ENCODE measurements at regions not wholly inside any gene's neighbourhood (a gene's known extent, or its start where the extent isn't known, plus 50 kb on each side); places are given as distances from the start of the nearest gene placed in this dataset.
"Not testable (repeated sequence)": the region's sequence is repeated elsewhere in the genome, so short reads cannot be mapped to it uniquely, and the experiment has no call there.

DNA sequence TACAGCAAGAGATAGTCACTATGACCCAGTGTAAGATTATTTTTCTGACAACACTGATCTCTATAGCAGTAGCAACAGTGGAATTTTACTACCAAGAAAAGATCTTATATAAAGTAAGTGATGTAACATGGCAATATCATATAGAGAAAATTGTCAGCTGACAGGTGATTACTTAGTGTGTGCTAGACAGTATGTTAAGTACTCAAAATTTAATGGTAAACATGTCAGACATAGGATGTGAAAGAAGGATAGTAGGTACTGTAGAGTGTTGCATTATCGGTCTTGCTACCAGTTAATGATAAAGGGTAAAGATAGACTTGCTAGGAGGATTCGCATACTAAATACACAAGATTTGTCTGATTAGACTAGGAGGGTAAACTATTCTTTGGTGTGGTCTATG, 247.4 kb downstream of the CYLC2 start:
- DNase-seq = no peak

DNA sequence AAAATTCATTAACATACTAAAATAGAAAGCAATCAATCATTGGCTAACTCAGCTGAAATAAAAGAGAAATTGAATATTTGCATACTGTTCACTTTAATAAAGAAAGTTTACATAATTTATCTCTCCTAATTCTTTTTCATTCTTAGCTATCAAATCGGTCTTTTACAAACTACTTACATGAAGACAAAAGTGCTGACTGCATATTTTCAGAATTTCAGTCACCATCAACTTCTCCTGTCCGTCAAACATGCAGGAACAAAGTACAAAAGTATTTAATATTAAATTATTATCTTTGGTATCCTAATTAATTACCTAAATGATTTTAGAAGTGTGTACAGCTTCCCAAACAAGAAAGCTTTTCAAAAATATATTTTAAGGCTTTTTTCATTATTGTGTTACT, 248.4 kb downstream of the CYLC2 start:
- no peak for DNase-seq

DNA sequence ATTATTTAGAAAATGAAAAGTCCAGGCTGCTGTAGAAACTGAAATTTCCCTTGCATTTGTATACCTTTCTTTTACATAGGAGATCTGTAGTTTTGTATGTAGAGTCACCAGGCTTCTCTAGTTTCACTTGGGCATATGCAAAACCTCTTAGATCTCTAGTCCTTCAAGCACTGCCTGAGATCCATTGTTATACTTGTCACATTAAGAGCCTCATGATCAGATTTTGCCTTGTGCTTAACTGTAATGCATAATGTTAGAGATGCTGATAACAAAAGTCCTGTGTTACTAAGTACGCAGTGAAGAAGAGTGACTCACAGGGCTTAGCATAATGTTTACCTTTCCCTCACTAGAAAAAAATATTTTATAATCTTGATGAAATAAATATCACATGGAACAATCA, 250.2 kb downstream of the CYLC2 start:
- DNase-seq = no peak

DNA sequence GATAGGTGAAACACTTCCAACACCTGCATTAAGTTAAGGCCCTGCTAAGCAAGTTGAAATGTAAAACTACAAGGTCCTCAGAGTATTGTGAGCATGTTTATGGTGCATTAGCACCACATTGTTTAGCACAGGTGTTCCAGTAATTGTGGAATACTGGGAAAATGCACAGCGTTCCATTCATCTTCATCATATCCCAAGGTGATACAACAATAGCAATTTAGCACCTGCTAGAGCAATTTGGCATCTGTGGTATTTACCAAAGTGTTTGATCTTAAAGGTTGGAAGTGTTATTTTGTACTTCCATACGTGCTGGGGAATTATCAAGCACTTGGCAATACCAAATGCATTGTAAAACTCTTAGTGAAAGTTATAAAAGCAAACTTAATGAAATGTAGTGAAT, 266.8 kb downstream of the CYLC2 start:
- no peak for DNase-seq

DNA sequence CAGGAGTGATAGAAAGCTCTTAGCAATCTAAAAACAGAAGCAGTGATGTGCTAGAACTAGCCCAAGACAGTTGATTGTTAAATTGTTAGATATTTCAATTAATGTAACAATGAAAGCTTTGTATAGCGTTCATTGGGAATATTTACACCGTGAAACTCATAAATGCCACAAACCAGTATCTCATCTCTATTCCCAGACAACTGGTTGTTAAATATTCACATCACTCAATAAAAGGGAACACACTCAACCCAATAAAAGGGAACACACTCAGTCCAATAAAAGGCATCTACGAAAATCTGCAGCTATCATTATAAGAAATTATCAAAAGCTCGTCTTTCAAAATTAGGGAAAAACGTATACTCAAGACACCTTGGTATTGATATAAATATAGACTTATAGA, 270.9 kb downstream of the CYLC2 start:
- DNase-seq = no peak

DNA sequence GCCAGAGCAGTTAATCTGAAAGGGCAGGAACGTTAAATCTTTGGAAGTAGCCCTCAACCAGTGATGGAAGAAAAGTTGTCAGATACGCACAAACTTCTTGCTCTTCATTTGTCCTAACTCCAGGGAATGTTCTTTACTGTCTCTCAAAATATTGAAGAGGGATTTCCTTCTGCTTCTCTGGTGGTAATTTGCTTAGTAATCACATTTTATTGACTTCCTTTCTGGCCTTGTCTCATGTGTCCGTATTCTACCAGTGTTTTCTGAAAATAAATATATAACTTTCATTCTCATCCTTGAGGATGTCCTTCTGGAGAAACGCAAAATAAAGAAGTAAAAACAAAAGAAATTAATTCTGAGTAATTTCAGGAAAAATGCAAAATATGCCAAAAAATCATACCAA, 282.1 kb downstream of the CYLC2 start:
- DNase-seq = no peak

DNA sequence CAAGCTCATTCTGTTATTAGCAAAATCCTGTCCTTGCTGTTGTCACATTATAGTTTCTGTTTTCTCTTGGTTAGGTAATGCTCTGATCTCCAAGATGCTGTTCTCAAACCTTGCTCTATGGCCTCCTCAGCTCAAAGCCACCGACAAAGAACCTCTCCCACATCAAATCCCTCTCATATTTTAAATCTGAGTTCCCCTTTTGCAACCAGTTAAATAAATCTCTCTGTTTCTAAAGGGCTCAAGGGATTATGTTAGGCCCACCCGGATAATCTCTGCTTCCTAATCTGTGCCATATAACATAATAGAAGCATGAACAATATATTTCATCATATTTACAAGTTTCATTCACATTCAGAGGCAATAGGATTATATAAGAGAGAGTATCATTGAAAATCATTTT, 286.0 kb downstream of the CYLC2 start:
- no peak for DNase-seq

DNA sequence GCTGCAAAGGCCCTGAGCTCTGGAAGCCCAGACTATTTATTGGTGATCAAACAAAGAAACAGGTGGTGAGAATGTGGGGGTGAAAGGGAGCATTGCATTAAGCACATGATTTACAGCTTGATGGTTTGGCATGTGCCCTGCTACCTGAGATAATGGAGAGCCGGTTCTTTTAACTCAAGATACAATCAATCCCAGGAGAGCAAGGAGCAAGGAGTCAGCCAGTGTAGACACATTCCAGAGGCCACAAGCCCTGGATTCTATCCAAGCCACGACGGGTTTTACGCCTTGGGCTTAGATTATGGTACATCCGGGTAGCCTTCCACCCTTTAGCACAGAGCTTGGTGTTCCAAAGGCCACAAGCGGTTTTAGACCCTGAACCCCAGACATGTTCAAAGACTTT, 292.2 kb downstream of the CYLC2 start:
- no peak for DNase-seq

DNA sequence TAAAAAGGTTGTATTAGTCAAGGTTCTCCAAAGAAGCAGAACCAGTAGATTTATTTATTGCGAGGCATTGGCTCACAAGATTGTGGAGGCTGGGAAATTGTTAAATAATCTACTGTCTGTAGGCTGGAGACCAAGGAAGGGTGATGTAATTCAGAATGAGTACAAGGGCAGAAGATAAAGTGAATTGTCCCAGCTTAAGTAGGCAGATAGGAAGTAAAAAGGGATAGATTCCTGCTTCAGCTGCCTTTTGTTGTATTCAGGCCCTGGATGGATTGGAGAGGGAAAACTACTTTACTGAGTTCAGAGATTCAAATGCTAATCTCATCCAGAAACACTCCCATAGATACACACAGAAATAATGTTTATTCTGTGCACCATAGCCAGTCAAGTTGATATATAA, 301.1 kb downstream of the CYLC2 start:
- no peak for DNase-seq

DNA sequence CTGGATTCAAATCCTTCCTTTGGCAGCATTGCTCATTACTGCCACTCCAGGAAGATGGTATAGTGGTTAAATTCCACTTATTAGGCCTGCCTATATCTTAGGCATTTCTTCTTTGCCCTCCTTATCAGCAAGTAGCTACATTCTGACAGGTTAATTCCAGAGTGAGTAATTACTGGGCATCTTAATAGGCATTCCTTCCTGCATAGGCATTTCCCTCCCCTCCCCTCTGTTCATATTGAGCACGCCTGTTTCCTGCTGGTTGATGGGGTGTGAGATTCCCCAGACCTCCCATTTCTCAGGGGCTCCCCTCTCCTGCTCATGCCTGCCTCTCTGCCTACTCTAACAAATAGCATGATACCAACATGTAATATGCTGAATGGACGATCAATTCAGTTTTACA, 305.9 kb downstream of the CYLC2 start:
- no peak for DNase-seq

DNA sequence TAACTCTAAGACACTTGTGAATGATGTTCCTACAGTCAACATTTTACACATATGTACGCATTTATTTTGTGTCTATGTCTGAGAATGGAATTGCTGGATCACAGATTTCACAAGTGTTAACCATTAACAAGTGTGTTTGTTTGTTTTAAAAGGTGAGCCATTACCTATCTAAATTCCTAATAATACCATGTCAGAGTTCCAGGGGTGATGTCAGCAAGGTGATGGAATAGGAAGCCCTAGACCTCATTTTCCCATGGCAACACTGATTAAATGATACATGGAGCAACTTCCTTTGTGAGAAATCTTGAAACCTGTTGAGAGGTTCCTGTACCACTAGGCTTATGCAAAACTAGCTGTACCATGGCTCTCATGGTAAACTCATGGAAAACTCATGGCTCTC, 309.7 kb downstream of the CYLC2 start:
- DNase-seq = no peak

DNA sequence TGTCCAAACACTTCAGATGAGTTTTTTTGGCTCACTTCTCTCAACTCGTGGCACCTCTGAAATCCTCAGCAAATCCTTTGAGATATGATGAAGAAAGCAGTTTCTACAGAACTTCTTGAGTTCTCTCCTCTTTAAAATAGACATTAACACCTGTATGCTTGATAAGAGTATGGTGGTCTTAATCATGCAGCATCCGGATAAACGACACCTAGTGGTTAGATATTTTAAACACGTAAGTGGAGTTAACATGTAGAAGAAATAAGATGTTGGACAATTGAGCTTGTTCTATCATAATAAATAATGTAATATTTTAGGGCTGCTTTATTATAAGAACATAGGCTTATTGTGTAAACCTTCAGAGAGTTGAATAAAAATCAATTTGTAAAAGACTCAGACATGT, 324.8 kb downstream of the CYLC2 start:
- no peak for DNase-seq

DNA sequence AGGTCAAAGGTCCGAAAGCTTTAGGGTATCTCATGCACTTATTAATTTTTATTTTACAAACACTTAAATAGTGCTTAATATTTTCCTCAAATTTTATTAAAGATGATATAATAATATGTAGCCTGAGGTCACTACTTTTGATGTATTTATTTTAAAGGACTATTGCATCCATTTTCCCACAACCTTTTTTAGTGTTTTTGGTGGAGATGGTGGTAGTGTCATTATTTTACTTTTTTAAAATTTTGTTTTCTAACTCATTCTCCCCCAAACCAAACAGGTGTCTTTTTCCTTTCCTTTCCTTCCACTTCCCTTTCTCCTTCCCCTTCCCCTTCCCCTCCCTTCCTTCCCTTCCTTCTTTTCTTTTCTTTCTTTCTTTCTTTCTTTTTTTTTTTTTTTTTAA, 328.6 kb downstream of the CYLC2 start:
- no peak for DNase-seq

DNA sequence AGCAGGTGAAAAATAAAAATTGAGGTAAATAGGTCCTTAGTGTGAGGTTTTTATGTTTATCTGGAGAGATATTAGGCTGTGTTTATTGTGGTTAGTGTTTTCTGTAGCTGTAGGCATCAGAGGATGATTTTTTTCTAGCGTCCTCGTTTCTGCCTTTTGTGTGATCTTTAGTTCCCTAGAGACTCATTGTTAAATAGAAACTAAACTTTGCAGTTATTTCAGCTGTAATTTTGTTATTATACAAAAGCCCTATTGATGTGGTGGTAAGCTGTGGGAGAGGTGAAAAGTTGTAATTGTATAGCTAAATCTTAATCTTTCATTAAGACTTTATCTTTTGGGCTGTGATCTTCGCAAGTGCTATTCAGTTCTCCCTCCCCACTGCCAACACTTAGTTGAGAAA, 340.3 kb downstream of the CYLC2 start:
- DNase-seq = no peak

DNA sequence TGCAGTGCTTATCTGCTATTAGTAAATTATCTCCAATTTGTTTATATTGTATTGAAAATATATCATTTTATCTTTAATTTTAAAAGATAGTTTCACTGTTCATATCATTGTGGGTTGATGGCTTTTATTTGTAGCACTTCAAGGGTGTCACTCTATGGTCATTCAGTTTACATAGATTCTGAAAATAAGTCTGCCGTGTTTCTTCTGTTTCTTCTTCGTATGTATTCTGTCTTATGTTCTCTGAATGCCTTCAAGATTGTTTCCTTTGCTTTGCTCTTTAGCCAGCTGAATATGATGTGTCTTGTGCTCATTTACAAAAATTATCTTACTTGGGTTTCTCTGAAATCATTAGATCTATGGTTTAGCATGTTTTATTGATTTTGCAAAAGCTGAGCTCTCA, 359.9 kb downstream of the CYLC2 start:
- DNase-seq = no peak

DNA sequence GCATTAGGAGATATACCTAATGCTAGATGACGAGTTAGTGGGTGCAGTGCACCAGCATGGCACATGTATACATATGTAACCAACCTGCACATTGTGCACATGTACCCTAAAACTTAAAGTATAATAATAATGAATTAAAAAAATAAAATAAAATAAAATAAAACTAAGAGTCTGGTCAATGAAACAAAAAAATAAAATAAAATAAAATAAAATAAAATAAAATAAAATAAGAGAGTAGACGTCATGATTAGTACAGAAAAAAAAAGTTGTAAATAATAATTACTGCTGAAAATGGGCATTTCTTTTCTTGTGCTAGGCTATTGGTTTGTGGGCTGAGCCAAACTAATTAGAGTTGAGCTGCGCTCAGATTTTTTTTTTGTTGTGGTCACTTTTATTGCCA, 362.8 kb downstream of the CYLC2 start:
- not testable (repeated sequence) for DNase-seq

DNA sequence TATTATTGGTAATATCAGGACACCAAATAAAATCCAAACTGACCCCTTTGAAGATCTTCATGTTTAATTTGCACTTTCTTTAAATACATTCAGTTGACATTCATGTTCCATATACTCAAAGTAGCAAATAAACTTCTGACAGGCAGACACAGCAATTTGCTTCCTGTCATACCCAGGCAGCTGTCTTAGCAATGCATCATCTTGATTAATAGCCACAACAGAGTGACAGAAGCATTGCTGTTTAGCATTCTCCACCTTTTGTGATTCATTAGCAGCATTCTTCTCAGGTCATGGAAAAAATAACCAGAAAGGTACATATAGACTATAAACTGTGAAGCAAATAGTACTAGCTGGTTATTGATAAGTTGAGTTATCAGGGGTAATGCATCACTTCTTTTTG, 366.8 kb downstream of the CYLC2 start:
- DNase-seq = no peak

DNA sequence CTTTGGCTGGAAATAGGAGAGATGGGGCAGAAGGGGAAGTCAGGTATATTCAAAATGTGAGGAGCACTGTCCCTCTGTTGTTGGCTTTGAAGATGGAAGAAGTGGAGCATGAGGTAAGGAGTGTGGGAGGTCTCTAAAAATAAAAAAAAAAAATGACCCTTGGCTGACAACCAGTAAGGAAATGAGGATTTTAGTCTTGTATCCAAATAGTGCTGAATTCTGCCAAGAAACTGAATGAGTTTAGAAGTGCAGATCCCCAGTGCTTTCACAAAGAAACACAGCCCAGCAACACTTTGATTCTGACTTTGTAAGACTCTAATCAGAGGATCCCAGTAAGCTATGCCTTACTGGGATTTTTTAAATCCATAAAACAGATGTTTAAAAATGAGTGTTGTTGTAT, 367.9 kb downstream of the CYLC2 start:
- DNase-seq = no peak

DNA sequence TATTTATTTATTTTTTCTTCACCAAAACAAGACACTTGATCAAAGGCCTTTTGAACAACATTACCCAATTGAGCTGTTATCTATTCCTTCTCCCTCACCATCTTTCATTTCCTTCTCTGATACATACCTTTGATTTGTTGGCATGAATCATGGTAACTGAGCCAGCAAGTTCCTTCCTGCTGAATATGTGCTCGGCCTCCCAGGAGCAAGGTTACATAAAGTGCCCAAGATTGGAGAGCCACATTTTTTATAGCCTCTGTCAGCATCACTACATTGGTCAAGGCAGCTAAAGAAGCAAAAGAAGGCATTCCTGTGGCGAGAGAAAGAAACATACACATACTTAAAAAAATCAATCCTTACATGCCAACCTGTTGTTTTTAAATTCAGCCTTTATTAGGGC, 369.6 kb downstream of the CYLC2 start:
- DNase-seq = no peak

DNA sequence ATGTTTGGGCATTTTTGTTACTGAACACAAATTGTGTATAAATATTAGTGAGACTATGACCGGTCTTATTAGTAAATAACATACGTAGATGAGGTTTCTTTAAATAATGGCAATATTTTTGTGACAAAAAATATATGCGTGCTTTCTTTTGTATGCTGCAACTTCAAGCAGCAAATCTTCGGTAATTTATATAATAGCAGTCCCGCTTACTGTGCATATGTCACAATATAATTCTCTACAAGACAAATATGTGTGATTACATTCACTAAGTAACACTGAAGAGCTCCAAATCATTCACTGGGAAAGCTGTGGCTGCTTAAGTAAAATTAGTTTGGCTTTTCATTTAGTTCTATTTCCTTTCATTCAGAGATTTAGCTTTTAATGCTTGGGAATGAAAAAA, 376.0 kb downstream of the CYLC2 start:
- no peak for DNase-seq

DNA sequence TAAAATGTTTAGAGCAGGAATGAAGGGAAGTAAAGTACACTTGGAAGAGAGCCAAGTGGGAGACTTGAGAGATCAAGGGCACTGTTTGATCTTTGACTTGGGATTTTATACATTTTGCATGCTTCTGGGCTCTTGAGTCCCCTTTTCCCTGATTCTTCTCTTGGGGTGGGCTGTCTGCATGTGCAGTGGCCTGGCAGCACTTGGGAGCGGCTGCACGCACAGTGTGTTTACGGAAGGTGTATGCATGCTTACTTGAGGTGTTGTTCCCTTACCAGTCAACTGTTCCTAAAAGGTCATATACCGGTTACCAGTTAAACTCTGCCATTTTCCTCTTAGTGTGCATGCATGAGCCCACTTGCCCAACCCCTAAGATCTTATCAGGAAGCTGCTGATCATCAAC, 377.7 kb downstream of the CYLC2 start:
- no peak for DNase-seq

DNA sequence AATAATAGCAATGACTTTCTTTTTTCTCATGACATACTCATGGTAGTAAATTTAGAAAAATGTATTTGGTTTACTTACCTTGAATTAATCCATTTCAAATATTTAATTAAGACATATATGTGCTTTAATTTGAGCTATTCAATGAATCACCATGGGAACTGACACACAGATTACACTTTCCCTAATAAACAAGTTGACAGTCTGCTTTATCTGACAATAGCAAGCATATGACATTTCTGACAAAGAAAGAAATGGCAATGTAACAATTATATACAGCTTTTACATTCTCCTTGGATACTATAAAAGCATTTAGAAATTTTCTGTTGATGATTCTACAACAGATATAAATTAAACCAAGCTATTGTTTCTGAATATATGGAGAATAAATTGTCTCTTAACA, 382.5 kb downstream of the CYLC2 start:
- no peak for DNase-seq

DNA sequence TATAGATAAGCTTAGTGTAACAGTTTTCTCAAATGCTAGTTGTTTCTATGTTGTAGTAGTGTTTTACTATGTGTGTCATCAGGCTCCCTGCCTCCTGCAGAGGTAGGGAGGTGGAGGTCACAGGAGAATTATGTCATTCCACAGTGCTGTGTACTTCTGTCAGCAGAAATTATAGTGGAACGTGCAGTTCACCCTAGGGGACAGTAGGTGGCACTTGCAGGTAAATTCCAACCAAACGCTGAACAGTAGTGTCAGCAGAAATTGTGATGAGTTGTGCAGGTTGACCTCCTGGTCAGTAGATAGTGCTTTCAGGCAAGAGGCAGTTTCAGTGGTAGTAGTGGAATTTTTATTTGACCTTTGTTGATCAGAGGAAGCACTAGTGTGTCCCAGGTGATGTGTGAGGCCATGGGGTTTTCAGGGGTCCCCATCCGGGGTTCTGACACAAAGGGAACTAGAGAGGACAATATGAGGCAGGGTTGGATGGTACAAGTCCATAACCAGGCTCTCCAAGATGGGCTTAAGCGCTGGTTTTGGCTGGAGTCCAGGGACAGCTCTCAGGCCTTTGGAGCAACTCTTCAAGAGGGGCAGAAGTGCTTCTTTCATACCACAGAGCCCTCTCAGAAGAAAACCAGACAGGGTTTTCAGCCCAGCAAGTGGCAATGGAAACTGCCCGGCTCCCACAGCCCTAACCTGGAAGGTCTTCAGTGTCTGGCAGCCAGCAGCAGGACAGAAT, 402.9 kb downstream of the CYLC2 start:
- DNase-seq = peak; percentile 62

DNA sequence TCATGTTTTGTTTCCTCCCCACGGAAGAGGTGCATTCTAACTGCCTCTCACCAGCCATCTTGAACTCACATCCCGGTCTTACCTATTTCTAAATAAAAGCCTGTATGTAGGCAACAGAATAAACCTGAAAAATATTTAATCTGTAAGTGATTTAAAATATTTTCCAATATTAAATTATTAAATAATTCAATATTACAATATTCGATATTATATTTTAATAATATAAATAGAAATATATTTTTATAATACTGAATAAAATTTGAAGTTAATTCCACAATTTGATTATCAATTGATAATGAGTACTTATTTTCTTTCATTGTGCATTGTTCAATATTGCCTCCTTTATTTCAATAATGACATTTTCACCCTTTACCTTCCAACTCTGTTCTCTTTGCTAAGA, 404.4 kb downstream of the CYLC2 start:
- DNase-seq = no peak

DNA sequence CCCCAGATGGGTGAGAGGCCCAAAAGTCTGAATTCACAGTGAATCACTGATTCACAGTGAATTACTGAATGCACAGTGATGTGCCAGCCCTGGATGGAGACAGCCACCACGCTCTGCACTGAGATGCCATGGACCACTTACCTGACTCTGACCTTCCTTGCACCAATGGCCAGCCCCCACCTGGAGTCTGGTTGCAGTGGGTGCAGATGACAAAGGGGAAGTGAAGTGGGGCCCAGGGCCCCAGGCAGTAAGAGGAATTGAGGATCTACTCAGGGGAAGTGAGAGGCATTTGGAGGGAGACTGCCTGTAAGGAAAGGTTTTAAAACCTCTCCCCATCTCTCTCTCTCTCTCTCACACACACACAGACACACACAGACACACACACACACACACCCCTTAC, 412.1 kb downstream of the CYLC2 start:
- DNase-seq = no peak

DNA sequence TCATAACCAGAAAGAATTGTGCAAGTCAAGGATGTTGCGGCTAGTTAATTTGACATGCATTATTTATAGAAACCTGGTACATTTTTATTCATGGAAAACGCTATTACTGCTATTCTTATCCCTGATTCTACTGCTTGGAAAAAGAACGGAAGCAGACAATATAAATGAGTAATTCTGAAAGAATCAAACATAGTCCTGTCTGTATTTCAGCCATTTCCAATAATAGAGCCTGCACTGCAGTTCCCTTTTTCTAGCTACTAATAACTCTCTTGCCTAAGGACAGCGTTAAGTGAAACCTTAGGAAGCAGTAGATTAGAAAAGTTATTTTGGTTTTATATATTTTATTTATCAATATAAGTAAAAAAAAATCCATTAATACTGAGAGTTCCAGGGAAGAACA, 414.9 kb downstream of the CYLC2 start:
- DNase-seq = no peak
